Left forelimb (tissue), 1 donor: ENCODE measurements at regions not wholly inside any gene's neighbourhood (a gene's known extent, or its start where the extent isn't known, plus 50 kb on each side); places are given as distances from the start of the nearest gene placed in this dataset.

ENCODE experiments used
- DNase-seq: peaks from one replicate; pipeline ENCODE4 v3.0.0-alpha.2; 2018; ENCODE audit warnings: low spot score

- DNase-seq, result no peak
Observed at GRCh38 chr3:8201886-8202285, 299.7 kb upstream of the LMCD1 start.

- DNase-seq, result no peak
Observed at GRCh38 chr3:8204331-8204730, 297.3 kb upstream of the LMCD1 start.

- no peak for DNase-seq
Observed at GRCh38 chr3:8204853-8205650, 296.6 kb upstream of the LMCD1 start.

- DNase-seq, result no peak
Observed at GRCh38 chr3:8205881-8206280, 295.7 kb upstream of the LMCD1 start.

- DNase-seq, result no peak
Observed at GRCh38 chr3:8206971-8207617, 294.5 kb upstream of the LMCD1 start.

- no peak for DNase-seq
Observed at GRCh38 chr3:8210882-8211341, 290.7 kb upstream of the LMCD1 start.

GRCh38 chr3:8212794-8213193, 288.8 kb upstream of the LMCD1 start:
- no peak for DNase-seq

- DNase-seq, result no peak
Observed at GRCh38 chr3:8213286-8213685, 288.3 kb upstream of the LMCD1 start.

- DNase-seq, result no peak
Observed at GRCh38 chr3:8215821-8216220, 285.8 kb upstream of the LMCD1 start.

GRCh38 chr3:8218353-8218940, 283.2 kb upstream of the LMCD1 start:
- DNase-seq, result no peak

- no peak for DNase-seq
Observed at GRCh38 chr3:8220291-8220690, 281.3 kb upstream of the LMCD1 start.

- no peak for DNase-seq
Observed at GRCh38 chr3:8223766-8224165, 277.9 kb upstream of the LMCD1 start.

- no peak for DNase-seq
Observed at GRCh38 chr3:8224941-8225340, 276.7 kb upstream of the LMCD1 start.

GRCh38 chr3:8233938-8234337, 267.7 kb upstream of the LMCD1 start:
- no peak for DNase-seq

GRCh38 chr3:8236264-8236663, 265.4 kb upstream of the LMCD1 start:
- DNase-seq, result no peak

GRCh38 chr3:8237893-8238292, 263.7 kb upstream of the LMCD1 start:
- no peak for DNase-seq

- no peak for DNase-seq
Observed at GRCh38 chr3:8238432-8238831, 263.2 kb upstream of the LMCD1 start.

- no peak for DNase-seq
Observed at GRCh38 chr3:8239095-8239494, 262.5 kb upstream of the LMCD1 start.

GRCh38 chr3:8239718-8240695, 261.6 kb upstream of the LMCD1 start:
- no peak for DNase-seq

- no peak for DNase-seq
Observed at GRCh38 chr3:8246070-8246469, 255.6 kb upstream of the LMCD1 start.

- no peak for DNase-seq
Observed at GRCh38 chr3:8253201-8253600, 248.4 kb upstream of the LMCD1 start.

- no peak for DNase-seq
Observed at GRCh38 chr3:8254489-8254888, 247.1 kb upstream of the LMCD1 start.
